ENCODE measurements at regions not wholly inside any gene's neighbourhood (a gene's known extent, or its start where the extent isn't known, plus 50 kb on each side); places are given as distances from the start of the nearest gene placed in this dataset.

- no peaks in the 10 kb centered on the region for H3K36me3 ChIP-seq (ENCODE audit: control insufficient read depth, insufficient read depth, low read length)
- ChIA-PET POLR2A (no interaction called here), CTCF (no interaction called here)
- DNase-seq (ENCODE audit: low read depth), result no peak
- TF ChIP-seq CTCF (IDR thresholded peaks at IDR 0.05; ENCODE audit: insufficient read depth, low read depth, low read length), result no peak
- no peak overlapping the region for H3K4me3 ChIP-seq (ENCODE audit: low read depth, low read length)
- no peaks in the 10 kb centered on the region for H3K27me3 ChIP-seq (ENCODE audit: control insufficient read depth, insufficient read depth, low read length)
Observed at GRCh38 chr2:76667821-76668271, 854.3 kb downstream of the LRRTM4 start.

- Histone ChIP-seq H3K4me3 (ENCODE audit: low read depth, low read length) (no peak overlapping the region), H3K27me3 (ENCODE audit: control insufficient read depth, insufficient read depth, low read length) (no peaks in the 10 kb centered on the region), H3K36me3 (ENCODE audit: control insufficient read depth, insufficient read depth, low read length) (no peaks in the 10 kb centered on the region)
- no peak for DNase-seq (ENCODE audit: low read depth)
- ChIA-PET POLR2A (no interaction called here), CTCF (no interaction called here)
- TF ChIP-seq CTCF (IDR thresholded peaks at IDR 0.05; ENCODE audit: insufficient read depth, low read depth, low read length), result no peak
Observed at GRCh38 chr2:76642129-76642528, 880.0 kb downstream of the LRRTM4 start.

- Histone ChIP-seq H3K36me3 (ENCODE audit: control insufficient read depth, insufficient read depth, low read length) (no peaks in the 10 kb centered on the region), H3K27me3 (ENCODE audit: control insufficient read depth, insufficient read depth, low read length) (no peaks in the 10 kb centered on the region), H3K4me3 (ENCODE audit: low read depth, low read length) (no peak overlapping the region)
- no peak for TF ChIP-seq CTCF (IDR thresholded peaks at IDR 0.05; ENCODE audit: insufficient read depth, low read depth, low read length)
- ChIA-PET POLR2A (no interaction called here), CTCF (no interaction called here)
- no peak for DNase-seq (ENCODE audit: low read depth)
Observed at GRCh38 chr2:76641506-76641905, 880.7 kb downstream of the LRRTM4 start.

GRCh38 chr2:76640905-76641304 is 881.3 kb downstream of the LRRTM4 start:
- ChIA-PET CTCF (no interaction called here), POLR2A (no interaction called here)
- no peak for TF ChIP-seq CTCF (IDR thresholded peaks at IDR 0.05; ENCODE audit: insufficient read depth, low read depth, low read length)
- no peak overlapping the region for H3K4me3 ChIP-seq (ENCODE audit: low read depth, low read length)
- no peaks in the 10 kb centered on the region for H3K27me3 ChIP-seq (ENCODE audit: control insufficient read depth, insufficient read depth, low read length)
- H3K36me3 ChIP-seq (ENCODE audit: control insufficient read depth, insufficient read depth, low read length), result no peaks in the 10 kb centered on the region
- DNase-seq (ENCODE audit: low read depth), result no peak

- POLR2A ChIA-PET, result no interaction called here
- CTCF ChIA-PET, result no interaction called here
Observed at GRCh38 chr2:76639171-76639680, 883.0 kb downstream of the LRRTM4 start.

More at GRCh38 chr2:76639171-76639680, 883.0 kb downstream of the LRRTM4 start:
- H3K27me3 ChIP-seq (ENCODE audit: control insufficient read depth, insufficient read depth, low read length), result no peaks in the 10 kb centered on the region
- H3K36me3 ChIP-seq (ENCODE audit: control insufficient read depth, insufficient read depth, low read length), result no peaks in the 10 kb centered on the region
- no peak for DNase-seq (ENCODE audit: low read depth)
- TF ChIP-seq CTCF (IDR thresholded peaks at IDR 0.05; ENCODE audit: insufficient read depth, low read depth, low read length), result no peak
- H3K4me3 ChIP-seq (ENCODE audit: low read depth, low read length), result no peak overlapping the region

Measured in BJ (cell line).